K562 (cell line): ENCODE measurements at regions not wholly inside any gene's neighbourhood (a gene's known extent, or its start where the extent isn't known, plus 50 kb on each side); places are given as distances from the start of the nearest gene placed in this dataset.

ENCODE experiments used
- ATF3 ChIP-seq, 2 experiments: fragments of 450-650 bp in 1 of 2; sonication (generic) in 1 of 2; formaldehyde crosslinking in 1 of 2; IDR thresholded peaks in 1 of 2; conservative IDR thresholded peaks in 1 of 2; 2 replicates each; pipeline versions ENCODE4 v1.6.1 to v1.8.1; 2016 to 2023; ENCODE audit warnings: mild to moderate bottlenecking in 2 of 2, moderate library complexity in 2 of 2, inconsistent platforms in 1 of 2, missing genetic modification reagents in 1 of 2
- FOXA3 ChIP-seq, 2 experiments: fragments of 450-650 bp in 1 of 2; sonication (generic) in 1 of 2; formaldehyde crosslinking; IDR thresholded peaks in 1 of 2; conservative IDR thresholded peaks in 1 of 2; 2 replicates each; pipeline versions ENCODE4 v1.4.0 to v1.8.0; 2020 to 2022; ENCODE audit warnings: mild to moderate bottlenecking in 2 of 2, missing genetic modification reagents in 1 of 2
- FUS ChIP-seq: fragments of 200-400 bp; formaldehyde crosslinking; optimal IDR thresholded peaks from 2 replicates; pipeline ENCODE3; 2017; ENCODE audit warnings: low read depth, low read length
- HBP1 ChIP-seq: fragments of 450-650 bp; formaldehyde crosslinking; IDR thresholded peaks from 2 replicates; pipeline ENCODE4 v1.4.0; 2022; ENCODE audit warnings: missing genetic modification characterization
- OTX1 ChIP-seq: fragments of 450-650 bp; formaldehyde crosslinking; IDR thresholded peaks from 2 replicates; pipeline ENCODE4 v1.4.0; 2022; ENCODE audit warnings: mild to moderate bottlenecking
- POLR2AphosphoS5 ChIP-seq: IDR thresholded peaks from 2 replicates; pipeline ENCODE4 v1.6.1; 2011; ENCODE audit warnings: mild to moderate bottlenecking, low read depth, low read length, moderate library complexity; ENCODE audit not compliant: control insufficient read depth, insufficient read depth
- SNIP1 ChIP-seq: fragments of 450-650 bp; IDR thresholded peaks from 2 replicates; pipeline ENCODE4 v1.7.1; 2017; ENCODE audit warnings: low read depth, mild to moderate bottlenecking
- U2AF2 ChIP-seq: fragments of 200-400 bp; formaldehyde crosslinking; optimal IDR thresholded peaks from 2 replicates; pipeline ENCODE3; 2017; ENCODE audit warnings: low read depth, mild to moderate bottlenecking, low read length
- ZC3H4 ChIP-seq: sonication (generic); formaldehyde crosslinking; IDR thresholded peaks from 2 replicates; pipeline ENCODE4 v1.9.0; 2021; ENCODE audit warnings: missing genetic modification reagents, borderline replicate concordance
- ZNF23 ChIP-seq: fragments of 250-450 bp; sonication (Bioruptor Pico); IDR thresholded peaks from 2 replicates; pipeline ENCODE4 v1.4.0; 2020; ENCODE audit warnings: mild to moderate bottlenecking
- TF ChIP-seq, protein P1 (sequence below), 3 experiments: IDR thresholded peaks in 2 of 3; conservative IDR thresholded peaks in 1 of 3; 2 replicates each; pipeline ENCODE4 v1.5.1; 2011 to 2012; ENCODE audit warnings: low read length in 3 of 3, mild to moderate bottlenecking in 3 of 3, control low read depth in 2 of 3, improper control_type of control experiment in 1 of 3, inconsistent platforms in 1 of 3, low read depth in 1 of 3, mixed read lengths in 1 of 3, moderate library complexity in 1 of 3; ENCODE audit not compliant: insufficient read depth in 2 of 3

DNA sequence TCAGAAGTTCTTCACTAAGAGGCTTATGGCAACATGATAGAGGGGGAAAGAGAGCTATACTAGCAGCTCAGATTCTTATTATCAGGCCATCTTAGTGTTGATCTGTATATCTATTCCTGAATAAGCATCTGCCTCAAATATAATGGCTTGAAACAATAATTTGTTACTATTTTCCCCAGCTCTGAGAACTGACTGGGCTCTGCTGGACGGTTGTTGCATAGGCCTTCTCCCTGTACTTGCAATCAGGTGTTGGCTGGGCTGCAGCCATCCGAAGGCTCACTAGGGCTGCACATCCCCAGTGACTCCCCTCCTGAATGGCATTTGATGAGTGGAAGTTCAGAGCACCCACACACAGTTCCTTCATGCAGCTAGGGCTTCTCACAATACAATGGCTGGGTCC is 116.0 kb downstream of the PROX1 start:
- TF ChIP-seq HBP1 (CRISPR knock-in tag) (no peak), ZNF23 (CRISPR knock-in tag) (no peak), U2AF2 (no peak), SNIP1 (no peak), ATF3 (IDR thresholded peaks at IDR 0.05) (no peak), ATF3 (CRISPR knock-in tag; conservative IDR thresholded peaks at IDR 0.05) (no peak), ZC3H4 (CRISPR knock-in tag) (no peak), POLR2AphosphoS5 (no peak), FOXA3 (CRISPR knock-in tag; conservative IDR thresholded peaks at IDR 0.05 in 1 of 2, IDR thresholded peaks at IDR 0.05 in 1 of 2) (no peak), OTX1 (CRISPR knock-in tag) (no peak), FUS (no peak)
- TF ChIP-seq, protein P1, sequence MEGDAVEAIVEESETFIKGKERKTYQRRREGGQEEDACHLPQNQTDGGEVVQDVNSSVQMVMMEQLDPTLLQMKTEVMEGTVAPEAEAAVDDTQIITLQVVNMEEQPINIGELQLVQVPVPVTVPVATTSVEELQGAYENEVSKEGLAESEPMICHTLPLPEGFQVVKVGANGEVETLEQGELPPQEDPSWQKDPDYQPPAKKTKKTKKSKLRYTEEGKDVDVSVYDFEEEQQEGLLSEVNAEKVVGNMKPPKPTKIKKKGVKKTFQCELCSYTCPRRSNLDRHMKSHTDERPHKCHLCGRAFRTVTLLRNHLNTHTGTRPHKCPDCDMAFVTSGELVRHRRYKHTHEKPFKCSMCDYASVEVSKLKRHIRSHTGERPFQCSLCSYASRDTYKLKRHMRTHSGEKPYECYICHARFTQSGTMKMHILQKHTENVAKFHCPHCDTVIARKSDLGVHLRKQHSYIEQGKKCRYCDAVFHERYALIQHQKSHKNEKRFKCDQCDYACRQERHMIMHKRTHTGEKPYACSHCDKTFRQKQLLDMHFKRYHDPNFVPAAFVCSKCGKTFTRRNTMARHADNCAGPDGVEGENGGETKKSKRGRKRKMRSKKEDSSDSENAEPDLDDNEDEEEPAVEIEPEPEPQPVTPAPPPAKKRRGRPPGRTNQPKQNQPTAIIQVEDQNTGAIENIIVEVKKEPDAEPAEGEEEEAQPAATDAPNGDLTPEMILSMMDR (IDR thresholded peaks at IDR 0.05 in 2 of 3, conservative IDR thresholded peaks at IDR 0.05 in 1 of 3; ENCODE audit: insufficient read depth in 2 of 3, low read depth in 1 of 3, low read length in 3 of 3): no peak
